DMS53 treated with DMSO at 0.1 percent for 48 hours (cell line): ENCODE measurements at regions not wholly inside any gene's neighbourhood (a gene's known extent, or its start where the extent isn't known, plus 50 kb on each side); places are given as distances from the start of the nearest gene placed in this dataset.
"Not testable (repeated sequence)": the region's sequence is repeated elsewhere in the genome, so short reads cannot be mapped to it uniquely, and the experiment has no call there.

Experiments used
- DNase-seq: peaks from one replicate; lab custom pipeline; 2025; ENCODE audit not compliant: unreplicated experiment; lab: John Stamatoyannopoulos, UW

- DNase-seq = not testable (repeated sequence)
These were observed 1486.8 kb upstream of the WWC1 start for GRCh38 chr5:166804693-166805092.

GRCh38 chr5:166810093-166810658 is 1481.3 kb upstream of the WWC1 start:
- DNase-seq = not testable (repeated sequence)

- no peak for DNase-seq
These were observed 1480.7 kb upstream of the WWC1 start for GRCh38 chr5:166810721-166811120.

- DNase-seq = no peak
These were observed 1468.1 kb upstream of the WWC1 start for GRCh38 chr5:166823360-166823759.

GRCh38 chr5:166834246-166834645 is 1457.2 kb upstream of the WWC1 start:
- no peak for DNase-seq

GRCh38 chr5:166845044-166845443 is 1446.4 kb upstream of the WWC1 start:
- DNase-seq = no peak

GRCh38 chr5:166856791-166857190 is 1434.7 kb upstream of the WWC1 start:
- no peak for DNase-seq

GRCh38 chr5:166860426-166860825 is 1431.0 kb upstream of the WWC1 start:
- no peak for DNase-seq

- no peak for DNase-seq
These were observed 1428.9 kb upstream of the WWC1 start for GRCh38 chr5:166862581-166862980.

GRCh38 chr5:166865206-166865605 is 1426.2 kb upstream of the WWC1 start:
- no peak for DNase-seq

GRCh38 chr5:166880456-166880855 is 1411.0 kb upstream of the WWC1 start:
- no peak for DNase-seq

GRCh38 chr5:166881802-166882201 is 1409.6 kb upstream of the WWC1 start:
- no peak for DNase-seq

- DNase-seq = no peak
These were observed 1408.4 kb upstream of the WWC1 start for GRCh38 chr5:166883016-166883415.

GRCh38 chr5:166898166-166898565 is 1393.3 kb upstream of the WWC1 start:
- DNase-seq = no peak

- DNase-seq = no peak
These were observed 1392.1 kb upstream of the WWC1 start for GRCh38 chr5:166899343-166899742.

GRCh38 chr5:166904571-166904970 is 1386.9 kb upstream of the WWC1 start:
- no peak for DNase-seq

GRCh38 chr5:166906991-166907713 is 1384.3 kb upstream of the WWC1 start:
- DNase-seq = no peak

- DNase-seq = no peak
These were observed 1382.4 kb upstream of the WWC1 start for GRCh38 chr5:166909040-166909439.

GRCh38 chr5:166909926-166910325 is 1381.5 kb upstream of the WWC1 start:
- DNase-seq = no peak

- no peak for DNase-seq
These were observed 1380.5 kb upstream of the WWC1 start for GRCh38 chr5:166910995-166911394.

- no peak for DNase-seq
These were observed 1375.4 kb upstream of the WWC1 start for GRCh38 chr5:166916021-166916420.

- DNase-seq = no peak
These were observed 1365.3 kb upstream of the WWC1 start for GRCh38 chr5:166926138-166926537.
